ENCODE measurements at regions not wholly inside any gene's neighbourhood (a gene's known extent, or its start where the extent isn't known, plus 50 kb on each side); places are given as distances from the start of the nearest gene placed in this dataset.

GRCh38 chr2:66317268-66317890, 117.5 kb upstream of the MEIS1 start:
- TF ChIP-seq POLR2A (IDR thresholded peaks at IDR 0.05) (no peak), CTCF (IDR thresholded peaks at IDR 0.05) (no peak)
